ENCODE measurements at regions not wholly inside any gene's neighbourhood (a gene's known extent, or its start where the extent isn't known, plus 50 kb on each side); places are given as distances from the start of the nearest gene placed in this dataset.

GRCh38 chr11:121723246-121723741 lies 270.5 kb upstream of the SORL1-AS1 start:
- in situ Hi-C loops (cut with HindIII; ENCODE audit: low pct_unique_long_range_greater_than_20kb, low sequenced_read_pairs) (no loop called here), intact Hi-C loops (cut with micrococcal nuclease; ENCODE audit: unreplicated experiment) (no loop called here)
- H3K4me3 ChIP-seq (ENCODE audit: low read depth in 2 of 2, low read length in 2 of 2), result peak overlapping the region in 1 of 2 experiments; percentile 59; a peak in 3 of 4 replicates
- peaks cover 12% of the 10 kb centered on the region; the same call in 1 of the 2 replicates for H3K4me1 ChIP-seq (ENCODE audit: control insufficient read depth, insufficient read depth, low read length)
- H3K27me3 ChIP-seq (ENCODE audit: control insufficient read depth, insufficient read depth, low read length), result no peaks in the 10 kb centered on the region
- ChIA-PET POLR2A (no interaction called here), CTCF (interaction anchor here (0.7 kb wide), 1 partner anchor 53 kb away, joined by 3 read pairs; no protein-coding TSS in a partner anchor)
- no peak overlapping the region for H3K27ac ChIP-seq (ENCODE audit: low read length)
- DNase-seq (ENCODE audit: low read depth, low spot score) (no peak), ATAC-seq (peak; percentile 36; the same call in 1 of the 2 replicates)
- TF ChIP-seq TCF7L2 (IDR thresholded peaks at IDR 0.05; ENCODE audit: low read depth, low read length) (no peak), REST (IDR thresholded peaks at IDR 0.05; ENCODE audit: insufficient read depth in 1 of 2, low read depth in 2 of 2, low read length in 1 of 2) (no peak), SIN3A (IDR thresholded peaks at IDR 0.05; ENCODE audit: borderline replicate concordance, insufficient read depth, low read depth, low read length) (no peak), POLR2AphosphoS5 (IDR thresholded peaks at IDR 0.05; ENCODE audit: low read depth, low read length) (no peak), CTCF (IDR thresholded peaks at IDR 0.05) (no peak)
- H3K9me3 ChIP-seq (ENCODE audit: control insufficient read depth, insufficient read depth, low read depth, low read length), result no peaks in the 10 kb centered on the region
- BruUV-seq (replicated peaks), result no TSS peak
- H3K36me3 ChIP-seq (ENCODE audit: control insufficient read depth, insufficient read depth, low read length), result no peaks in the 10 kb centered on the region

GRCh38 chr11:121722431-121723245 lies 269.9 kb upstream of the SORL1-AS1 start:
- Histone ChIP-seq H3K27me3 (ENCODE audit: control insufficient read depth, insufficient read depth, low read length) (no peaks in the 10 kb centered on the region), H3K9me3 (ENCODE audit: control insufficient read depth, insufficient read depth, low read depth, low read length) (no peaks in the 10 kb centered on the region), H3K27ac (ENCODE audit: low read length) (peak overlapping the region; percentile 32; the same call in 1 of the 2 replicates), H3K36me3 (ENCODE audit: control insufficient read depth, insufficient read depth, low read length) (no peaks in the 10 kb centered on the region), H3K4me1 (ENCODE audit: control insufficient read depth, insufficient read depth, low read length) (peaks cover 12% of the 10 kb centered on the region; the same call in 1 of the 2 replicates), H3K4me3 (ENCODE audit: low read depth in 2 of 2, low read length in 2 of 2) (peak overlapping the region; percentile 39 to 59)
- ATAC-seq, result peak; percentile 93
- DNase-seq (ENCODE audit: low read depth, low spot score), result no peak
- in situ Hi-C loops (cut with HindIII; ENCODE audit: low pct_unique_long_range_greater_than_20kb, low sequenced_read_pairs), result no loop called here
- TF ChIP-seq SIN3A (IDR thresholded peaks at IDR 0.05; ENCODE audit: borderline replicate concordance, insufficient read depth, low read depth, low read length) (no peak), TCF7L2 (IDR thresholded peaks at IDR 0.05; ENCODE audit: low read depth, low read length) (0 out of 2 replicates have a peak, but pooled peaks have one; percentile 28), CTCF (IDR thresholded peaks at IDR 0.05) (no peak), POLR2AphosphoS5 (IDR thresholded peaks at IDR 0.05; ENCODE audit: low read depth, low read length) (no peak), REST (IDR thresholded peaks at IDR 0.05; ENCODE audit: insufficient read depth in 1 of 2, low read depth in 2 of 2, low read length in 1 of 2) (no peak)
- intact Hi-C loops (cut with micrococcal nuclease; ENCODE audit: unreplicated experiment), result no loop called here
- ChIA-PET CTCF (no interaction called here), POLR2A (no interaction called here)
- BruUV-seq (replicated peaks), result no TSS peak

Data from Panc1 (cell line).